ENCODE measurements at regions not wholly inside any gene's neighbourhood (a gene's known extent, or its start where the extent isn't known, plus 50 kb on each side); places are given as distances from the start of the nearest gene placed in this dataset.

DNA sequence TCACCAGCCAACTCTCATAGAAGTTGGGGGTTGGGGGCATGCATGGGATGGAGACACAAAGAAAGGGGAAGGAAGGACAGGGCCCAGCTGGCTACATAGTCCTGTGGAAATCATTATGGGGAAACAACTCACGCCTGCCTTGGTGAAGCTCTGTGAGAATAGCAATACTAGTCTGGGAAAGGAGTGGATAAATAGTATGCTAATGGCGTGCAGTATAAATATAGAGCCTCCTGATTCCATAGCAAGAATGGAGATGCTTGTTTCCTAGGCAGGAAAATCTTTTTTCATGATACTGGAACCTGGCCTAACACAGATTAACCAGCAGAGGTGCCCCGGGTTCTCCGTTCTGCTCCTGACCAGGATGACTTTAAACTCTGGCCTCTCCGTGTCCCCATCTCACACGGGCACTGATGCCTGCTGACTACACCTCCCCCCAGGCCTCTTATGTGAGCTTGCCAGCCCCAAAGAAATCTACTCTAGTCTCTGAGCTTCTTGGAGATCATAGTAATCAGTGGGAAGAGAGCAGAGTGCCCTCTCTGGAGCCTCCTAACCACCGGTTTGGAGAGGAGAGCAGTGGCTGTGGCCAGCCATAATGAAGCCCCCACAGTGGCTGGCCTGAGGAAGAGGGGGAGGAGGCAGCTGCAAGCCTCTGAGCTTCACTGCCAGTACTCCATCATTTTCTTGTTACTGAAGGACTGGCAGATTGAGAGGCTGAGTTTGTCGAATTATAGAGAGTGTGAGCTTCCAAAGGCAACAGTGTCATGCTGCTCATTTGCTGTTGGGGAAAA is 355.0 kb upstream of the SEMA6D start:
- H3K36me3 ChIP-seq (replicated peaks in 1 of 2; ENCODE audit: control insufficient read depth in 1 of 2, insufficient read depth in 2 of 2, low read length in 2 of 2) = no peaks in the 10 kb centered on the region
- H3K4me1 ChIP-seq (ENCODE audit: insufficient read depth, low read length) = no peaks in the 10 kb centered on the region
- ATAC-seq (no peak), FAIRE-seq (no peak), DNase-seq (ENCODE audit: low spot score) (no peak)
- POLR2A ChIA-PET = no interaction called here
- H2AFZ ChIP-seq (ENCODE audit: low read length) = no peak overlapping the region
- H3K4me2 ChIP-seq (ENCODE audit: low read depth, low read length) = no peak overlapping the region
- no peaks in the 10 kb centered on the region for H3K79me2 ChIP-seq (ENCODE audit: insufficient read depth, low read length)
- H3K27me3 ChIP-seq (ENCODE audit: control insufficient read depth in 1 of 2, insufficient read depth in 2 of 2, low read length in 2 of 2) = no peaks in the 10 kb centered on the region
- H3K9me3 ChIP-seq (ENCODE audit: low read length) = peaks cover 54% of the 10 kb centered on the region
- TF ChIP-seq, protein P1, sequence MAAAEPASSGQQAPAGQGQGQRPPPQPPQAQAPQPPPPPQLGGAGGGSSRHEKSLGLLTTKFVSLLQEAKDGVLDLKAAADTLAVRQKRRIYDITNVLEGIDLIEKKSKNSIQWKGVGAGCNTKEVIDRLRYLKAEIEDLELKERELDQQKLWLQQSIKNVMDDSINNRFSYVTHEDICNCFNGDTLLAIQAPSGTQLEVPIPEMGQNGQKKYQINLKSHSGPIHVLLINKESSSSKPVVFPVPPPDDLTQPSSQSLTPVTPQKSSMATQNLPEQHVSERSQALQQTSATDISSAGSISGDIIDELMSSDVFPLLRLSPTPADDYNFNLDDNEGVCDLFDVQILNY (CRISPR knock-in tag; conservative IDR thresholded peaks at IDR 0.05) = no peak
- TF ChIP-seq, protein P2, sequence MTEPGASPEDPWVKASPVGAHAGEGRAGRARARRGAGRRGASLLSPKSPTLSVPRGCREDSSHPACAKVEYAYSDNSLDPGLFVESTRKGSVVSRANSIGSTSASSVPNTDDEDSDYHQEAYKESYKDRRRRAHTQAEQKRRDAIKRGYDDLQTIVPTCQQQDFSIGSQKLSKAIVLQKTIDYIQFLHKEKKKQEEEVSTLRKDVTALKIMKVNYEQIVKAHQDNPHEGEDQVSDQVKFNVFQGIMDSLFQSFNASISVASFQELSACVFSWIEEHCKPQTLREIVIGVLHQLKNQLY (CRISPR knock-in tag; IDR thresholded peaks at IDR 0.05) = no peak
- no peak for TF ChIP-seq HOXA9 (CRISPR knock-in tag; IDR thresholded peaks at IDR 0.05; ENCODE audit: borderline replicate concordance)
- no peak for TF ChIP-seq ZNF674 (CRISPR knock-in tag; IDR thresholded peaks at IDR 0.05; ENCODE audit: low read depth)
- TF ChIP-seq, protein P3, sequence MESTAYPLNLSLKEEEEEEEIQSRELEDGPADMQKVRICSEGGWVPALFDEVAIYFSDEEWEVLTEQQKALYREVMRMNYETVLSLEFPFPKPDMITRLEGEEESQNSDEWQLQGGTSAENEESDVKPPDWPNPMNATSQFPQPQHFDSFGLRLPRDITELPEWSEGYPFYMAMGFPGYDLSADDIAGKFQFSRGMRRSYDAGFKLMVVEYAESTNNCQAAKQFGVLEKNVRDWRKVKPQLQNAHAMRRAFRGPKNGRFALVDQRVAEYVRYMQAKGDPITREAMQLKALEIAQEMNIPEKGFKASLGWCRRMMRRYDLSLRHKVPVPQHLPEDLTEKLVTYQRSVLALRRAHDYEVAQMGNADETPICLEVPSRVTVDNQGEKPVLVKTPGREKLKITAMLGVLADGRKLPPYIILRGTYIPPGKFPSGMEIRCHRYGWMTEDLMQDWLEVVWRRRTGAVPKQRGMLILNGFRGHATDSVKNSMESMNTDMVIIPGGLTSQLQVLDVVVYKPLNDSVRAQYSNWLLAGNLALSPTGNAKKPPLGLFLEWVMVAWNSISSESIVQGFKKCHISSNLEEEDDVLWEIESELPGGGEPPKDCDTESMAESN (CRISPR knock-in tag; conservative IDR thresholded peaks at IDR 0.05) = no peak
- TF ChIP-seq, protein P4, sequence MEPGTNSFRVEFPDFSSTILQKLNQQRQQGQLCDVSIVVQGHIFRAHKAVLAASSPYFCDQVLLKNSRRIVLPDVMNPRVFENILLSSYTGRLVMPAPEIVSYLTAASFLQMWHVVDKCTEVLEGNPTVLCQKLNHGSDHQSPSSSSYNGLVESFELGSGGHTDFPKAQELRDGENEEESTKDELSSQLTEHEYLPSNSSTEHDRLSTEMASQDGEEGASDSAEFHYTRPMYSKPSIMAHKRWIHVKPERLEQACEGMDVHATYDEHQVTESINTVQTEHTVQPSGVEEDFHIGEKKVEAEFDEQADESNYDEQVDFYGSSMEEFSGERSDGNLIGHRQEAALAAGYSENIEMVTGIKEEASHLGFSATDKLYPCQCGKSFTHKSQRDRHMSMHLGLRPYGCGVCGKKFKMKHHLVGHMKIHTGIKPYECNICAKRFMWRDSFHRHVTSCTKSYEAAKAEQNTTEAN (CRISPR knock-in tag; conservative IDR thresholded peaks at IDR 0.05) = no peak
- no peak for TF ChIP-seq ZZZ3 (CRISPR knock-in tag; IDR thresholded peaks at IDR 0.05; ENCODE audit: borderline replicate concordance)
- TF ChIP-seq MIER3 (CRISPR knock-in tag; IDR thresholded peaks at IDR 0.05; ENCODE audit: borderline replicate concordance) = no peak
- TF ChIP-seq, protein P5, sequence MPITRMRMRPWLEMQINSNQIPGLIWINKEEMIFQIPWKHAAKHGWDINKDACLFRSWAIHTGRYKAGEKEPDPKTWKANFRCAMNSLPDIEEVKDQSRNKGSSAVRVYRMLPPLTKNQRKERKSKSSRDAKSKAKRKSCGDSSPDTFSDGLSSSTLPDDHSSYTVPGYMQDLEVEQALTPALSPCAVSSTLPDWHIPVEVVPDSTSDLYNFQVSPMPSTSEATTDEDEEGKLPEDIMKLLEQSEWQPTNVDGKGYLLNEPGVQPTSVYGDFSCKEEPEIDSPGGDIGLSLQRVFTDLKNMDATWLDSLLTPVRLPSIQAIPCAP (CRISPR knock-in tag; IDR thresholded peaks at IDR 0.05; ENCODE audit: low read depth) = no peak
- TF ChIP-seq, protein P6, sequence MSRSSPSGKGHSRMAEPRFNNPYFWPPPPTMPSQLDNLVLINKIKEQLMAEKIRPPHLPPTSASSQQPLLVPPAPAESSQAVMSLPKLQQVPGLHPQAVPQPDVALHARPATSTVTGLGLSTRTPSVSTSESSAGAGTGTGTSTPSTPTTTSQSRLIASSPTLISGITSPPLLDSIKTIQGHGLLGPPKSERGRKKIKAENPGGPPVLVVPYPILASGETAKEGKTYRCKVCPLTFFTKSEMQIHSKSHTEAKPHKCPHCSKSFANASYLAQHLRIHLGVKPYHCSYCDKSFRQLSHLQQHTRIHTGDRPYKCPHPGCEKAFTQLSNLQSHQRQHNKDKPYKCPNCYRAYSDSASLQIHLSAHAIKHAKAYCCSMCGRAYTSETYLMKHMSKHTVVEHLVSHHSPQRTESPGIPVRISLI (CRISPR knock-in tag; IDR thresholded peaks at IDR 0.05; ENCODE audit: borderline replicate concordance) = no peak
- no peak for TF ChIP-seq ZNF883 (CRISPR knock-in tag; IDR thresholded peaks at IDR 0.05; ENCODE audit: not compliant biosample characterization)
- no peak for TF ChIP-seq ZNF207 (IDR thresholded peaks at IDR 0.05; ENCODE audit: borderline replicate concordance)
- TF ChIP-seq PHF20 (CRISPR knock-in tag; IDR thresholded peaks at IDR 0.05) = no peak
- no peaks in the 10 kb centered on the region for H4K20me1 ChIP-seq (ENCODE audit: insufficient read depth, low read length)
- intact Hi-C loops (cut with micrococcal nuclease; ENCODE audit: unreplicated experiment) (no loop called here), in situ Hi-C loops (cut with HindIII; ENCODE audit: extremely low pct_ligation_motif_present, low pct_unique_long_range_greater_than_20kb) (no loop called here)
- CTCF ChIA-PET (ENCODE audit: low intra/inter-chr PET ratio, low total read pairs) = no interaction called here
- H3K9ac ChIP-seq (ENCODE audit: insufficient read depth, low read depth, low read length) = no peak overlapping the region
- no TSS peak for BruUV-seq (replicated peaks)
- H3K4me3 ChIP-seq (replicated peaks in 1 of 3; ENCODE audit: insufficient read depth in 1 of 3, low read depth in 2 of 3, low read length in 3 of 3) = no peak overlapping the region
- no peak overlapping the region for H3K27ac ChIP-seq (ENCODE audit: extremely low read length, insufficient read depth, low read length)
- WGBS (ENCODE audit: low lambda C conversion rate) = 2% methylated on average over 7 of the region's 8 CpGs
